GM21825 (cell line): ENCODE measurements at regions not wholly inside any gene's neighbourhood (a gene's known extent, or its start where the extent isn't known, plus 50 kb on each side); places are given as distances from the start of the nearest gene placed in this dataset.

Experiments
- ATAC-seq: cut with Tn5 transposase; IDR thresholded peaks from one replicate; pipeline ENCODE4 v1.9.1; 2021; ENCODE audit warnings: mild to moderate bottlenecking, moderate library complexity; ENCODE audit not compliant: unreplicated experiment

DNA sequence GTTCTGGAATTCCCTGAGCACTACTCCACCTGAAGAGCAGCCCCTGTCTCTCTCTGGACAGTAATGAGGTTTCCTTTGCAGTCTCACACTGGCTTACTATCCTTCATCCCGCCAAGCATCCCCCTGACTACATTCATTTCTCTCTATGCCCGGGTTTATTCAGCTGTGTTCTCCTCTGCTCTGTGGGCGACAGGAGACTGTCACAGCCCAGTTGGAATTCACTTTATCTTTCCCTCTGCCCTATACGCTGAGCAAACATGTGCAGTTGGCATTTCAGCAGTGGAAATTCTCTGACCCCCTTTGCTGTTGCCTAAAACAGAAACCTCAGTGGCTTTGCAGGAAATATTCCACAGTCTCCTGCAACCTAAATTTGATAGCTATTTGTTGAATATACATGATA, 83.5 kb upstream of the MAX start:
- ATAC-seq: no peak

DNA sequence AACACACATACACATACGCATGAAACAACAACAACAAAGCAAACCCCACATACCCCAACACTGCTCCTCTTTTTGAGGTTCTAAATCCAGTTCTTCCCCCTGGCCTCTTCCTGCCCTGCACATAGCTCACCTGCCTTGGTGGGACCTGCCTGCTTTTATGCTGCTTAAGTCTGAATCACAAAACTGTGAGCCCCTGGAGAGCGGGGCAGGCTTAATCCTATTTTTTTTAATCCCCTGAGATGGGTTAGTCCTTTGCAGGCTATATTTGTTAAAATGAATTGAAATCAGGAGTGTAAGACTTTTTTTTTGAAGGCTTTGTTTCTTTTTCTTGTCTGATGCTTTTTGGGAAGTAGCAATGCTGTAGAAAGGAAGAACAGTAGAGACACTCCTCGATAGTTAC, 84.6 kb upstream of the MAX start:
- ATAC-seq: no peak

DNA sequence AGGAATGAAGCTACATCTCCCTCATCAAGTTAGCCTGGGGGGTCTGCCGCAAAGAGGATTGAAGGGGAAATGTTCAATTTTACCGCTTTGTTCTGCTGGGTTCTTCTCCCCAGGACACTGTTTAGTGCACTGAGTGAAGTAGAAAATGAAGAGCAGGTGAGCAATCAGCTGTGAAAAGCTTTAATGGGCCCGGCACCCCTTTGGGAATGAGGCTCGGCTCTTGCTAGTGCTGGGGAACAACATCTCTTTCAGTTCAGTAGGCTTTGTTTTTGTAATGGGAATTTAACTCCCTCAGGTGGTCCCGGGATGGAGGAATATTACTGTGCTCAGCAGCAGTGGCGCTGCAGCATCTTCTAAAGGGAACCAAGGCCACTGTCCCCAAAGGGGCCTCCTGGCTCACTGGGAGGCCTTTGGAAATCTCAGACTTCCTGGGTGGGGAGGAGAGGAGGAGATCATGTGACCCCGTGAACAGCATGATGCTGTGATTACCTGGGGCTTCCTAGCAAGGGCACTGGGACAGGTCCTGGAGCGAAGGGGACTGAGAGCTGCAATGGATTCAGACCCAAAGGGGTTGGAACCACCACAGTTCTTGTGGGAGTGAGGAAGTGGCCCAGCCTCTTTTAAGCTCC, 85.2 kb upstream of the MAX start:
- no peak for ATAC-seq

GRCh38 chr14:65190312-65190711, 88.0 kb upstream of the MAX start:
- no peak for ATAC-seq

- ATAC-seq: no peak
Measured at GRCh38 chr14:65191716-65192115, 89.4 kb upstream of the MAX start.

DNA sequence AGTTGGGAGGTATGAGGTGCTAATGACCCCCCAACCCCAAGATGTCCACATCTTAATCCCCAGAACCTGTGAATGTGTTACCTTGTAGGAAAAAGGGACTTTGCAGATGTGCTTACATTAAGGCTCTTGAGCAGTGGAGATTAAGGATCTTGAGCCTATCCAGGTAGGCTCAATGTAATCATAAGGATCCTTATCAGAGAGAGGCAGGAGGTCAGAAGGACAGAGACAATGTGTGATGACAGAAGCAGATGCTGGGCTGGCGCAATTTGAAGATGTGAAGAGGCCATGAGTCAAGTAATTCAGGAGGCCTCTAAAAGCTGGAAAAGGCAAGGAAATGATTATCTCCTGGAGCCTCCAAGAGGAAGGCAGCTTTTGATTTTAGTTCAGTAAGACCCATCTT, 90.4 kb upstream of the MAX start:
- ATAC-seq: no peak

DNA sequence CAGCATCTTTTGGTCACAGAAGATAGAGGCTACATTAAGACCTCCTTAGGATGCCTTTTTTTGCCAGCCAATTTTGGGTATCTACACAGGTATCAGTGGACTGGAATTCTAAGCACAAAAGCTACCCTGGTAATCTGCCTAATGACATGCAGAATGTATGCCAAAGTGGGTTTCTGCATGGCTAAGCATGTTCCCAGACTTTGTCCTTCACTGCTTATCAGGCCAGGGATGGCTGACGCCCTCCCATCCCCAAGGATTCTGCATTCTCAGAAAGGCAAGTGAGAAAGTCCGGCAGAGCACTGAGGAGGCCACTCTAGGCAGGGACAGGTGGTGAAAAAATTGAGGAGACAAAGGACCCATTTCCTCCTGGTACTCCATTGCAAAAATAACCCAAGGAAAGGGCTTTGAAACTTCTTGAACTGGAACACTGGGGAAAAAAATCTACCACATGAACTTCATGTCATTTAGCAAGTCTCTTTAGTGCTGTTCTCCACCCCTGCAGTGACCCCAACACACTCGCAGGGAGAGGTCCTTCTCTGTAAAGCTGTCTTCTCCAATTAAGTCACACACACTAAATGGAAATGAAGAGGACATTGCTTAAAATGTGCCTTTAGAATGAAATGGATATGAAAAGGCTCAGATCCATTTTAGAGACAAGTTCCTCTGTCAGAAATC, 91.7 kb upstream of the MAX start:
- ATAC-seq: no peak

GRCh38 chr14:65195042-65195719, 92.9 kb upstream of the MAX start:
- ATAC-seq: peak; percentile 83

- no peak for ATAC-seq
Measured at GRCh38 chr14:65198346-65198745, 96.0 kb upstream of the MAX start.

DNA sequence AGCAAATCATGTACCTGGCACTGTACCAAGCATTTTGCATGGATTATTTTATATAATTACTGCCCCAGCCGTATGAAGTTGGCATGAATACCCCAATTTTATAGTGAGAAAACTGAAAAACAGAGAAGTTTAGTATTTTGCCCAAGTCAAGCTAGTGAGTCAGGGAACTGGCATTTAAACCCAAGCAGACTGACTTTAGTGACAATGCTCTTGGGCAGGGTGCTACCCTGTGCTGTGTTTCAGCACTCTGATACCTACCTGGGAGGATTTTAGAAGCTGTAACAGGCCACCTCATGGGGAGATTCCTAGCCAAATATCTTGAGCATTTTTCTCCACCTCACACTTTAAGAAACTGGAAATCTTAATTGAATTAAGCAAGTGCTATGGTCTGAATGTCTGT, 98.1 kb upstream of the MAX start:
- ATAC-seq: no peak

- no peak for ATAC-seq
Measured at GRCh38 chr14:65203574-65203973, 101.3 kb upstream of the MAX start.

DNA sequence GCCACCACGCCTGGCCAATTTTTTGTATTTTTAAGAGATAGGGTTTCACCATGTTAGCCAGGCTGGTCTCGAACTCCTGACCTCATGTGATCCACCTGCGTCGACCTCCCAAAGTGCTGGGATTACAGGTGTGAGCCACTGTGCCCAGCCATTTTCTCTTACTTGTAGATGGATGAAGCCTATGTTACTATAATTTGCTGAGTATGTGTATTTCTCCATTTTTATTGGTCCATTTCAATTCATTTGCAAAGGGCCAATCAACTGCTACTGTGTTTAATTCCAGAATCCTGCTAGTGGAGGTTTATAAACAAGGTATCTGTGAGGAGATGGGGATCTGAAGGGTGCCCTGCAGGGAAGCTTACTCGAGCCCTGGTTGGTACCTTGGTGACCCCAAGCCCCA, 101.7 kb upstream of the MAX start:
- no peak for ATAC-seq

- ATAC-seq: no peak
Measured at GRCh38 chr14:65206078-65206447, 103.7 kb upstream of the MAX start.

DNA sequence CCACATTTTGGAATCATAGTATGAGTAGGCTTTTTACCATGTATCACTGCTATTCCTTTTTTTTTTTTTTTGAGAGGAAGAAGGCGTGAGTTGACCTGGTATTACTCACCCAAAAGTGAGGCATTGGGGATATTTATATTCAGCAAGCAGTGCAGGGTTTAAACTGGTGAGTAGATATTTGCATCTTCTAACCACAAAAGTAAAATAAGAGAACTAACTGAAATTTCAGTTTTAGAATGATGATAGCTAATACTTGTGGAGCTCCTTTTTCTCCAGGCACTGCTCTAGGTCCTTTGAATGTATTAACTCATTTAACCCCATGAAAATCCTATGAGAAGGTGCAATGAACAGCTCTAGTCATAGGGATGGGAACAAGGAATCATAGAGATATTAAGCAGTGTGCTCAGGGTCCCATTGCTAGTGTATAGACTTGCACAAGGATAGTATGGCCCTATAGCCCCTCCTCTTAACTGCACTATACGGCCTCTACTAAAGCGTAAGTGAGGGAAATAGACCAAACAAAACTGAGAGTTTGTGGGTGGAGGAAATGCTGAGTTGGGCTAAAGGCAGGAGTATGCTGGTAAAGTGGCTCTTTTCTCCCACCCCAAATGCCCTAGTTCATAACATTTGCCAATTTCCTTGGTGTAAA, 104.3 kb upstream of the MAX start:
- peak; percentile 51 for ATAC-seq

DNA sequence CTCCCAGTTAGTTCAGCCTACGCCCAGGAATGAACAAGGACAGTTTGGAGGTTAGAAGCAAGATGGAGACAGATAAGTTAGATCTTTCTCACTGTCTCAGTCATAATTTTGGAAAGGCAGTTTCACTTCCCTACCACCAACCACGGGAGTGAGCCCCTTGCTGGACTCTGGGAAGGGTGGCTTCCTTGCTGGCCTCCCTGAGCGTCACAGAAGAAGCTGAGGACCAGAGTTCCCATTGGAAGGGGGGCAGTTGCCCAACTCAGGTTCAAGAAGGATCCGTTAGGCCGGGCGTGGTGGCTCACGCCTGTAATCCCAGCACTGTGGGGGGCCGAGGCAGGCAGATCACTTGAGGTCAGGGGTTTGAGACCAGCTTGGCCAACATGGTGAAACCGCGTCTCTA, 106.2 kb upstream of the MAX start:
- ATAC-seq: no peak

GRCh38 chr14:65210118-65210821, 108.0 kb upstream of the MAX start:
- no peak for ATAC-seq

- ATAC-seq: no peak
Measured at GRCh38 chr14:65210822-65211182, 108.5 kb upstream of the MAX start.

DNA sequence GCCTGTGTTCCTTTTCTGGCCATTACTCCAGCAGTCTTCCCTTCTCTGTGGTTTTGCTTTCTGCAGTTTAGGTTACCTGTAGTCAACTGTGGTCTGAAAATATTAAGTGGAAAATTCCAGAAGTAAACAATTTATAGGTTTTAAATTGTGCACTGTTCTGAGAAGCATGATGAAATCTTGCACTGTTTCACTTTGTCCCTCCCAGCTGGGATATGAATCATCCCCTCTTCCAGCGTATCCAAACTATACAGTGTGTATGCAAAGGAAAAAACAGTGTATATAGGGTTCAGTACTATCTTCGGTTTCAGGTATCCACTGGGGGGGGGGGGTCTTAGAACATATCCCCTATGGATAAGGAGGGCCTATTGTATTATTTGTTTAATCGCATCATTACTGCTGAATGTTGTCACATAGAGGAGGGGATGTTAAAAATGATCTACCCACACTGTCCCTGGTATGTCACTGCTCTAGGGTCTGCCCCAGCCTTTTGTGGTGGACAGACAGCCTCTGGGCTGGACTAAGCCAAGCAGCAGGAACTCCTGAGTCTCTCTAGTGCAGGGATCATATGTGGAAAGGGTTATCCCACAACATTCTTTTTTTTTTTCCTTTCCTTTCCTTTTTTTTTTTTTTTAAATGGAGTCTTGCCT, 109.1 kb upstream of the MAX start:
- no peak for ATAC-seq

GRCh38 chr14:65213316-65213715, 111.0 kb upstream of the MAX start:
- ATAC-seq: no peak

DNA sequence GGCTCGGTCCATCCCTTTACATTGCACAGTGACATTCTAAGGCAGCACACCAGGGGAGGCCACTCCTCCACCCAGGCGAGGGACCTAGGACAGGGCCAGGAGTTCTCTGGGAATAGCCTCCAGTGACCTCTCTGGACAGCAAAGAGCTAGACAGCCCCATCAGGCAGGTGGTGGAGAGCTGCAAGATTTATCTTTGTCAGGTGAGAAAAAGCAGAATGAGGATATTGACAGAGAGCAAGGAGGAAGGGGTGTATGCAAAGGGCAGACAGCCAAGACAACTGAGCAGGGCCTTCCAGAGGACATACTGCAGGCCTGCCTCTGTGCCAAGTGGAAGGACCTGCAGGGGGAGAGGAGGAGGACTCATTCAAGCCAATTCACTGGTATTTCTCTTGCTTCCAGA, 112.4 kb upstream of the MAX start:
- no peak for ATAC-seq

DNA sequence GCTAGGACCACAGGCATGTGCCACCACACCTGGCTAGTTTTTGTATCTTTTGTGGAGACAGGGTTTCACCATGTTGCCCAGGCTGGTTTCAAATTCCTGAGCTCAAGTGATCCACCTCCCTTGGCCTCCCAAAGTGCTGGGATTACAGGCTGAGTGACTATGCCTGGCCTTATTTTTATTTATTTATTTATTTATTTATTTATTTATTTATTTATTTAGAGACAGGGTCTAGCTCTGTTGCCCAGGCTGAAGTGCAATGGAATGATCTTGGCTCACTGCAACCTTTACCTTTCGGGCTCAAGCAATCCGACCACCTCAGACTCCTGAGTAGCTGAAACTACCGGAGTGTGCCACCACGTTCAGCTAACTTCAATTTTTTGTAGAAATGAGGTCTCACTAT, 117.0 kb upstream of the MAX start:
- ATAC-seq: no peak
